GM19351 (cell line): ENCODE measurements at regions not wholly inside any gene's neighbourhood (a gene's known extent, or its start where the extent isn't known, plus 50 kb on each side); places are given as distances from the start of the nearest gene placed in this dataset.

Experiments used
- ATAC-seq: cut with Tn5 transposase; IDR thresholded peaks from one replicate; pipeline ENCODE4 v1.9.1; 2021; ENCODE audit warnings: mild to moderate bottlenecking, moderate library complexity; ENCODE audit not compliant: unreplicated experiment

GRCh38 chr3:182190056-182190455 is 478.3 kb downstream of the SOX2 start:
- ATAC-seq, result no peak

- ATAC-seq, result no peak
Measured at GRCh38 chr3:182198345-182198744, 486.6 kb downstream of the SOX2 start.

- ATAC-seq, result no peak
Measured at GRCh38 chr3:182201456-182202168, 489.9 kb downstream of the SOX2 start.

GRCh38 chr3:182212479-182213076 is 500.9 kb downstream of the SOX2 start:
- no peak for ATAC-seq

GRCh38 chr3:182214416-182214815 is 502.7 kb downstream of the SOX2 start:
- no peak for ATAC-seq

GRCh38 chr3:182215881-182216280 is 504.2 kb downstream of the SOX2 start:
- ATAC-seq, result no peak

- no peak for ATAC-seq
Measured at GRCh38 chr3:182216311-182216970, 504.7 kb downstream of the SOX2 start.

- no peak for ATAC-seq
Measured at GRCh38 chr3:182220013-182220412, 508.3 kb downstream of the SOX2 start.

GRCh38 chr3:182220471-182220870 is 508.7 kb downstream of the SOX2 start:
- ATAC-seq, result no peak

- ATAC-seq, result no peak
Measured at GRCh38 chr3:182226995-182227394, 515.3 kb downstream of the SOX2 start.

- no peak for ATAC-seq
Measured at GRCh38 chr3:182233405-182233804, 521.7 kb downstream of the SOX2 start.

GRCh38 chr3:182233957-182234356 is 522.2 kb downstream of the SOX2 start:
- ATAC-seq, result no peak

GRCh38 chr3:182234881-182235280 is 523.2 kb downstream of the SOX2 start:
- no peak for ATAC-seq

- no peak for ATAC-seq
Measured at GRCh38 chr3:182235504-182235903, 523.8 kb downstream of the SOX2 start.

GRCh38 chr3:182238126-182238525 is 526.4 kb downstream of the SOX2 start:
- no peak for ATAC-seq

GRCh38 chr3:182239316-182239715 is 527.6 kb downstream of the SOX2 start:
- ATAC-seq, result no peak

GRCh38 chr3:182240474-182240873 is 528.7 kb downstream of the SOX2 start:
- ATAC-seq, result no peak

GRCh38 chr3:182241196-182241765 is 529.6 kb downstream of the SOX2 start:
- no peak for ATAC-seq

GRCh38 chr3:182241766-182242488 is 530.2 kb downstream of the SOX2 start:
- no peak for ATAC-seq

- no peak for ATAC-seq
Measured at GRCh38 chr3:182242489-182242942, 530.8 kb downstream of the SOX2 start.

GRCh38 chr3:182243625-182244024 is 531.9 kb downstream of the SOX2 start:
- ATAC-seq, result no peak
